Left ventricle myocardium superior (tissue), 1 donor: ENCODE measurements at regions not wholly inside any gene's neighbourhood (a gene's known extent, or its start where the extent isn't known, plus 50 kb on each side); places are given as distances from the start of the nearest gene placed in this dataset.
A peak's percentile ranks its signal among the peaks of the same experiment; 100 is the strongest.

Source experiments
- ATAC-seq: fragments of 200-7000 bp; cut with Tn5 transposase; one replicate; pipeline ENCODE4 v1.9.1; 2020; ENCODE audit warnings: mild to moderate bottlenecking, moderate library complexity
- DNase-seq: peaks from one replicate; pipeline ENCODE4 v3.0.0-alpha.2; 2020
- intact Hi-C: fragments of 100-400 bp; cut with micrococcal nuclease; formaldehyde crosslinking; loops from one replicate; pipeline ENCODE4 v1.11.0; 2022
- donor health status: DM: no; HTN: yes; CAD: no; lungs with severe emphysema.

GRCh38 chr5:117486261-117486660 is 911.6 kb upstream of the SEMA6A start:
- no peak for DNase-seq
- no peak for ATAC-seq
- intact Hi-C loops, result no loop called here

DNA sequence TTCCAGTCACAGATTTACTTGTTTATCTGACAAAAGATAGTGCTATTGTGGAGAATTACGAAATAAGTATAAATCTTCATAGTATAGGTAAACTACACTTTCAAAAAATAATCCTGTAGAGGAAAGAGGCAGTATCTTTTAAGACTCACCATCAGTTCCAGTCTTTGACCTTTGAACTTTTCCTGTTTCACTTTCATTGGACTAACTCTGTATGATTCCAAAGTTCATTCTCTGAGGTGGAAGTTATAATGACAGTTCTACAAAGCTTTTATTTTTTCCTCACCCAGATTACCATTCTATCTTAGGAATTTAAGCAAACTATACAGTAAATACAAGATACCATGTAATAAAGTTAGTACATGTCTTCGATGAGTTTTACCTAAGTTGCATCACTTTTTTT is 901.3 kb upstream of the SEMA6A start:
- intact Hi-C loops, result no loop called here
- ATAC-seq, result no peak
- no peak for DNase-seq

DNA sequence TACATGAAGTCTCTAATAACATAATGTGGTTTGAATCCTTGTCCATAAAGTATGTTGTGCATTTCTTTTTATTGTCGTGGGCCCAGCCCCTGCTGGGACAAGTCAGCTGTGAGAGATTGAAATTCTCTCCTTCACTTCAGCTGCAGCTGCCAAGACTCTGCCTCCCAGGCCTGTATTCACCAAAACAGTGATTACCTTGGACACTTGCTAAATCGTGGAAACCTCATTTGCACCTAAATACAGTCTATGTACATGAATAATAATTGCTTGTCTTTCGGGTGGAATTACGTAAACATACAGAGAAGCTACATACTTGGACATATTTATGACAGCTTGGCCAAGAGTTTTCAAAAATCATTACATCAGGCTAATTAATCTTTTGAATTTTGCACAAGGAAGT is 898.5 kb upstream of the SEMA6A start:
- no peak for ATAC-seq
- DNase-seq, result no peak
- intact Hi-C loops, result no loop called here

DNA sequence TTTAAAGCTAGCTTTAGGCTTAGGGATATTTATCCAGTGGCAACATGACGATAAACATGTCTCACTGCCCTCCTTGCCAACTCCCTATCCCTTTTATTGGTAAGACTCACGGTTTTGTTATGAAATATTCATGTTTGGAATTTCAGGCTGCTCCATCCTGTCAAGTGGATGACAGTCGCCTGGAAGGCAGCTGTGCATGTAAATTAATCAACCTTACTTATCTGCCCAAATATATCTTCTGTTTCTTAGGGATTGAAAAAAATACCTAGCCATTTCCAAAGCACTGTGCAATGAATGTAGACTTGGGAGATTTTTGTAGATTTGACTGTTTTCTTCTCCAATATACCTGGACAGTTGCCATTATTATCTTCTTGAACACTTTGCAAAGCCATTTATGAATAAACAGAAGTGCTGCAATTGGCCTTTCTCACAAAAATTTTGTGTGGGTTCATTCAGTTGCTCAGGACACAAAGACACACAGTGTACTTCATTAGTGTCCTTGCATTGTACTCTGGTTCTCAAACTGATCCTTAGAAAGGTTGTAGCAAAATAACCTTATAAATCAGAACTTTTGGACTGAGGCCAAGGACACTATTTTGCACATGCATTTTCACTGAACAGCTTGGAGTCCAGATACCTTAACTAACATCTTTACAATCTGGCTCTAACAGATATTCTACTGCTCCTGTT is 889.4 kb upstream of the SEMA6A start:
- ATAC-seq (no peak), DNase-seq (peak; percentile 10)
- intact Hi-C loops, result no loop called here

DNA sequence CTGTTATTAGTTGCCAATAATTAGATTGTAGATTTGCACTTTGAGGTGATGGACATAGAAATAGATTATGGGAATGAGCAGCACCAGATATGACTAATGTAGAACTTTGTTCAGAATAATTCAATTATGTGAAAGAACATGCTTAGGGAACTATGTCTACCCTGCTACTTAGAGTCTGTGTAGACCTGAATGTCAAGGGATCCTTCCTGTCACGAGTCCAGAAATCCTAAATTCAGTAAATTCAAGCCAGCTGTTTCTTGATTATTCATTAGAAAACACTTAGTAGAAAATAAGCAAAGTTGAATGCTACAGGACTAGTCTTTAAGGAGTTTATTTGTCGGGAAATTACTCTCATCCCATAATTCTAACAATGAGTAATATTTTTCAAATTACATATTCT is 887.3 kb upstream of the SEMA6A start:
- ATAC-seq, result no peak
- DNase-seq, result no peak
- intact Hi-C loops, result no loop called here

GRCh38 chr5:117461403-117461802 is 886.8 kb upstream of the SEMA6A start:
- ATAC-seq (no peak), DNase-seq (no peak)
- intact Hi-C loops, result no loop called here

DNA sequence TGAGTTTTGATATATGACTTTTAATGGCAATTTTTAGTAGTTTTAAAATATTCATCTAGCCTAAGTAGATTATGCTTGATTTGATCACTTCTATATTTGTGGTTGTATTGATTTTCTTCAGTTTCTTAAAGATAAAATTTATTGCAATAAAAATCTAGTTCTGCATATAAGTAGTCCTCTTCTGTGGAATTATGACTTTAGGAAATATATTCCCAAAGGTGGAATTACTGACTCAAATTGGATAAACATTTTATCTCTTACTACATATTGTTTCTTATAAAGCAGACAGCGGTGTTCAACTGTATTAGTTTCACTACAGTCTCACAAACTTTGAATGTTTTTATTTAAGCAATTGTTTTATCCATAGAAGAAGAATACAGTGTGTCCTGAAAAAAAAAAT is 883.0 kb upstream of the SEMA6A start:
- intact Hi-C loops, result no loop called here
- no peak for DNase-seq
- no peak for ATAC-seq

- ATAC-seq (no peak), DNase-seq (no peak)
- intact Hi-C loops, result no loop called here
These were observed 882.3 kb upstream of the SEMA6A start for GRCh38 chr5:117456866-117457470.

DNA sequence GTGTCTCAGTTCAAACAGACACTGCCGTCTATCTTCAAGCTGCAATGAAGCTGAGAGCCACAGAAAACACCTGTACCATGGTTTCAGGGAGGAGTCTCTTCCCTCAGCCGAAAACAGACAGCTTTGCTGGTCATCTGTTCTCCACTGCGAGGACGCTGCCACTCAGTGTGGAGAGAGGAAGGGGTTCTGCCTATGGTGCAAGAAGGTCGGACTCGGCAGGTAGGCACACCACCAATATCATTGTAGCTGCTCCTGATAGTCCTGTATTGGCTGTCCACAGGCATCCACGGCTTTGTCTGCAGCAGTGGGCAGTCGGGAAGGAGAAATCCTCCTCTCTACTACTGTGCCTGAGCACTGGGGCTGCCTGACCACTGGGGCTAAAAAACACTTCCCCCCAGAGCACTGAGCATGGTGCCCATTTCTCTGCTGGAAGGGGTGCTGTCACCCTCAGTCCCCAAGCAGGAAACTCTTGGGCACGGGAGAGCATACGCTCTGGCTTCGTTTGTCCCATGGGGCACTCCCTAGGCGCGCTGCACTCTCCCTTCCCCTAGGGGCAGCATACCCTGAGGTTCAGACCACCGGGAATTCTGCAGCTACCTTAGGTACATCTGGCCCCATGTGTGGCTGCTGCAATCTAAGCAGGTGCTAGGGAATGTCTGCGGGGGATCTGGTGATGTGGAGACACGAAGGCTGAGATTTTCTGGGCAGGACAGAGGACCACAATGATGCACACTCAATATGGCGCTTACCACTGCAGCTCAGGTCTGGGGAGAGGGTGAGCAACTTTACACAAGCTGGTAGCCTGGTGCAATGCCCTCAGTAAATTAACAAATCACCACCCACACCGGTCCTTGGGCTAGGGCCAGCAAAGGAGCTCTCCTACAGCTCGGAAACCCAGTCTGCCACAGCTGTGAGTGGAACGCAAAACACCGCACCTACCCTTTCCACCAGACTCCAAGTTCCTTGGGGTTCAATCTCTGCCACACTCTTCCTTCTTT is 880.9 kb upstream of the SEMA6A start:
- DNase-seq (peak; percentile 14), ATAC-seq (no peak)
- intact Hi-C loops, result no loop called here

GRCh38 chr5:117454716-117455212 is 880.1 kb upstream of the SEMA6A start:
- DNase-seq (peak; percentile 21), ATAC-seq (peak; percentile 40)
- intact Hi-C loops, result no loop called here

DNA sequence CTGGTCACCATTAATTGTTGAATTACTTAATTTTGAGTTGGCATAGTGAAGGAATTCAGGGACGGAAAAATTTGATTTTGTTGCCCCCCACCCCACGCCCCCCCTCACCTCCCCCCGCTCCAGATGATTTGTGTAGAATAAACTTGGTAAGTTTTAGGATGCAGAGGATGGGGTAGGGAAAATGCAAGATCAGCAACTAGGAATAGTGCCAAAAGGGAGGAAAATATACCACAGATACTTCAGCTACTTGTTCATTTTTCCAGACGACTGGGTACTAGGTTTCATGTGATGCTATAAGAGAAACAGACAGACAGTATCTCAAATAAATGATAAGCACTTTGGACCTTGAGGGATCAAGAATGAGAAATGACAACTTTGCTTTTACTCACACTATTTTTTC is 862.2 kb upstream of the SEMA6A start:
- intact Hi-C loops, result no loop called here
- no peak for ATAC-seq

GRCh38 chr5:117435203-117435602 is 860.6 kb upstream of the SEMA6A start:
- no peak for DNase-seq
- intact Hi-C loops, result no loop called here
- no peak for ATAC-seq

More for the DNA sequence above, 862.2 kb upstream of the SEMA6A start:
- DNase-seq, result no peak

GRCh38 chr5:117434254-117434653 is 859.6 kb upstream of the SEMA6A start:
- ATAC-seq (no peak), DNase-seq (no peak)
- intact Hi-C loops, result no loop called here

GRCh38 chr5:117433818-117434217 is 859.2 kb upstream of the SEMA6A start:
- DNase-seq (no peak), ATAC-seq (no peak)
- intact Hi-C loops, result no loop called here

DNA sequence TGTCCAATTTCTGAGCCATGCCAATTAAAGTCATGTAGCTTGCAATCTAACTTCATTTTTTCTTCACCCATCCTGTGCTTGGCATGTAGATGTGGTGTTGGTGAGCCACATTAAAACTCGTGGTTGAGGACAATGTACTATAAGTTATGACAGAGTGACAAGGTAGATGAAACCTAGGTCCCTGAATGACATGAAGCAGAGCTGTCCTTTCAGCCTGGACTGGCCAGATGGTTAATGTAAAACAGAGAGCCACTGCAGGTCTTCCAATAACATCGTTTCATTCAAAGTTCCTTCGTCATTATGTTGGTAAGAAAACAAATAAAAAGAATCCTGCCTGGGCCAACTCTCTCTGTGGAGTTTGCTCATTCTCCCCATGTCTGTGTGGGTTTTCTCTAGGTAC is 856.5 kb upstream of the SEMA6A start:
- DNase-seq (no peak), ATAC-seq (no peak)
- intact Hi-C loops, result no loop called here

- intact Hi-C loops, result no loop called here
- no peak for ATAC-seq
- DNase-seq, result no peak
These were observed 850.5 kb upstream of the SEMA6A start for GRCh38 chr5:117425163-117425562.

DNA sequence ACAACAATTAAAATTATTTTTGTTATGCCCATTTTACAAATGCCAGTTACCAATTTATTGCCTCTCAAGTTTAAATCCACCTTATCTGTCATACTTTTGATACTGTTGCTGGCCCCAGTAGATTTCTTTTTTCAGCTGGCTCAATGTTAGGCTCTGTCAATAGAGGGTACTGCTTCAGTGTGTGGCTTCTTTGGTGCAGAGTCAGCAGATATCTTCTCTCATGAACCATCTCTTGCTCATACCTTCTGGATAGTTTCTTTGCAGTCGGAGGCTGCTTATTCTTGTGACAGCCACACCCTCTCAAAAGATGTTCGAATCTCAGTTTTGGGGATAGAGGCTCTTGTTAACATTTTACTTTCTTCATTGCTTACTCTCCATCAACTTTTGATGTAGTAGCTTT is 849.9 kb upstream of the SEMA6A start:
- no peak for ATAC-seq
- intact Hi-C loops, result no loop called here

DNA sequence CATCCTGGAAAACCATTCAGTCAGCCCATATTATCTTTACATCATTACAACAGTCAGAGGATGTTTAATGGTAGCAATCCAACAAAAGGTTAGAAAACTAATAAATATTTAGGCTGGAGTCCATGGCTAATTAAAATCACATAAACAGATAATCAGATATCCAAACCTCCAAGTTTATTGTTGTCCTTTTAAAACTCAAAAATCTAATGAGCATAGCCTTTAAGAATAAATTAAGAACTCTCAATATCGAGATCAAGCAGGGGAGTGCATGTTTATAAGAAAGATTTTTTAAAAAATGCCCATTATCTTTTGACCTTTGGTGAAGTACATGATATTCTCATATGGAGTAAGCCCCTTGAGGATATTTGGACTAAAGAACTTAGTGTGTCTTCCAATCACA is 842.9 kb upstream of the SEMA6A start:
- intact Hi-C loops, result no loop called here
- ATAC-seq (no peak), DNase-seq (no peak)

More for the DNA sequence above, 849.9 kb upstream of the SEMA6A start:
- no peak for DNase-seq

- intact Hi-C loops, result no loop called here
- ATAC-seq (no peak), DNase-seq (no peak)
These were observed 840.3 kb upstream of the SEMA6A start for GRCh38 chr5:117414926-117415325.

DNA sequence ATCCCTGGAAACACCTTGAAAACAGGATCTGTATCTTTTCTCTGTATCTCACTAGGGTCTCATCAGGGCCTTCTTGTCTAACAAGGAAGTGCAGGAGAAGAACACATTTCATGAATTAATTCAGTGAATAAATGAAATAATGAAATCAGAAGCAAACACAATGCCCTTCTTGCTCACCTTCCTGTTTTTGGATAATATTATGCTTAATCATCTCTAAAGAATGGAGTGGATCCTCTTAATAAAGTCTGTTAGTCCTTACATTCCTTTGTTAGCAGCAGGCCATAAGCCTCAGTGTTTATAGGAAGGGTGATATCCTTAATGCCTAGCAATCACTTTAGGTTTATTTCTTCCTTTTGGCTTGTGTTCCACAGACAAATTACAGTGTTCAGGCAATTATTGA is 837.1 kb upstream of the SEMA6A start:
- no peak for DNase-seq
- intact Hi-C loops, result no loop called here
- ATAC-seq, result no peak
